Liver (tissue), 3 donors: ENCODE measurements at regions not wholly inside any gene's neighbourhood (a gene's known extent, or its start where the extent isn't known, plus 50 kb on each side); places are given as distances from the start of the nearest gene placed in this dataset.

Source experiments
- EGR1 ChIP-seq, 2 donors: IDR thresholded peaks; 2 replicates each; pipeline ENCODE4 v1.6.1; 2016 to 2018; ENCODE audit warnings: antibody characterized with exemption in 2 of 2, low read depth in 2 of 2
- FOXA1 ChIP-seq: IDR thresholded peaks from 2 replicates; pipeline ENCODE4 v1.6.1; 2016; ENCODE audit warnings: antibody characterized with exemption
- FOXA2 ChIP-seq: IDR thresholded peaks from 2 replicates; pipeline ENCODE4 v1.6.1; 2016; ENCODE audit warnings: antibody characterized with exemption
- GABPA ChIP-seq, 2 donors: IDR thresholded peaks in 1 of 2; conservative IDR thresholded peaks in 1 of 2; 2 replicates each; pipeline ENCODE4 v1.6.1; 2016; ENCODE audit warnings: antibody characterized with exemption in 2 of 2, mild to moderate bottlenecking in 1 of 2, moderate library complexity in 1 of 2
- HNF4A ChIP-seq, 2 donors: conservative IDR thresholded peaks; 2 replicates each; pipeline ENCODE4 v1.6.1; 2016; ENCODE audit warnings: antibody characterized with exemption in 2 of 2, mild to moderate bottlenecking in 2 of 2
- HNF4G ChIP-seq: IDR thresholded peaks from 2 replicates; pipeline ENCODE4 v1.6.1; 2016; ENCODE audit warnings: antibody characterized with exemption
- NR2F2 ChIP-seq: IDR thresholded peaks from 2 replicates; pipeline ENCODE4 v1.6.1; 2016; ENCODE audit warnings: antibody characterized with exemption
- RAD21 ChIP-seq, 2 donors: IDR thresholded peaks; 2 replicates each; pipeline ENCODE4 v1.6.1; 2016; ENCODE audit warnings: antibody characterized with exemption in 2 of 2, mild to moderate bottlenecking in 2 of 2
- REST ChIP-seq: IDR thresholded peaks from 2 replicates; pipeline ENCODE4 v1.6.1; 2016; ENCODE audit warnings: antibody characterized with exemption, mild to moderate bottlenecking
- RXRA ChIP-seq, 2 donors: IDR thresholded peaks; 2 replicates each; pipeline ENCODE4 v1.6.1; 2017 to 2018; ENCODE audit warnings: antibody characterized with exemption in 2 of 2, mild to moderate bottlenecking in 1 of 2
- TAF1 ChIP-seq: conservative IDR thresholded peaks from 2 replicates; pipeline ENCODE4 v1.6.1; 2016; ENCODE audit warnings: antibody characterized with exemption, mild to moderate bottlenecking
- TF ChIP-seq, protein P1 (sequence below): fragments of 150-350 bp; IDR thresholded peaks from 2 replicates; pipeline ENCODE4 v1.5.1; 2017; ENCODE audit warnings: improper control_type of control experiment, low read depth, low read length; ENCODE audit not compliant: missing input control
- TF ChIP-seq, protein P2 (sequence below): IDR thresholded peaks from 2 replicates; pipeline ENCODE4 v1.6.1; 2016; ENCODE audit warnings: antibody characterized with exemption
- TF ChIP-seq, protein P3 (sequence below): IDR thresholded peaks from 2 replicates; pipeline ENCODE4 v1.6.1; 2016; ENCODE audit warnings: antibody characterized with exemption
- donor health status: healthy.
- donor health status: healthy.

GRCh38 chr3:159904455-159904854, 84.2 kb upstream of the IL12A start:
- TF ChIP-seq, protein P1, sequence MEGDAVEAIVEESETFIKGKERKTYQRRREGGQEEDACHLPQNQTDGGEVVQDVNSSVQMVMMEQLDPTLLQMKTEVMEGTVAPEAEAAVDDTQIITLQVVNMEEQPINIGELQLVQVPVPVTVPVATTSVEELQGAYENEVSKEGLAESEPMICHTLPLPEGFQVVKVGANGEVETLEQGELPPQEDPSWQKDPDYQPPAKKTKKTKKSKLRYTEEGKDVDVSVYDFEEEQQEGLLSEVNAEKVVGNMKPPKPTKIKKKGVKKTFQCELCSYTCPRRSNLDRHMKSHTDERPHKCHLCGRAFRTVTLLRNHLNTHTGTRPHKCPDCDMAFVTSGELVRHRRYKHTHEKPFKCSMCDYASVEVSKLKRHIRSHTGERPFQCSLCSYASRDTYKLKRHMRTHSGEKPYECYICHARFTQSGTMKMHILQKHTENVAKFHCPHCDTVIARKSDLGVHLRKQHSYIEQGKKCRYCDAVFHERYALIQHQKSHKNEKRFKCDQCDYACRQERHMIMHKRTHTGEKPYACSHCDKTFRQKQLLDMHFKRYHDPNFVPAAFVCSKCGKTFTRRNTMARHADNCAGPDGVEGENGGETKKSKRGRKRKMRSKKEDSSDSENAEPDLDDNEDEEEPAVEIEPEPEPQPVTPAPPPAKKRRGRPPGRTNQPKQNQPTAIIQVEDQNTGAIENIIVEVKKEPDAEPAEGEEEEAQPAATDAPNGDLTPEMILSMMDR: no peak
- TF ChIP-seq GABPA (IDR thresholded peaks at IDR 0.05 in 1 of 2, conservative IDR thresholded peaks at IDR 0.05 in 1 of 2) (no peak), EGR1 (IDR thresholded peaks at IDR 0.05; ENCODE audit: low read depth in 2 of 2) (no peak), TAF1 (no peak), REST (no peak), RAD21 (IDR thresholded peaks at IDR 0.05) (no peak), HNF4G (no peak), NR2F2 (no peak), HNF4A (conservative IDR thresholded peaks at IDR 0.05) (no peak), FOXA1 (no peak), FOXA2 (no peak), RXRA (IDR thresholded peaks at IDR 0.05) (no peak)
- TF ChIP-seq, protein P2, sequence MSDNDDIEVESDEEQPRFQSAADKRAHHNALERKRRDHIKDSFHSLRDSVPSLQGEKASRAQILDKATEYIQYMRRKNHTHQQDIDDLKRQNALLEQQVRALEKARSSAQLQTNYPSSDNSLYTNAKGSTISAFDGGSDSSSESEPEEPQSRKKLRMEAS: no peak
- TF ChIP-seq, protein P3, sequence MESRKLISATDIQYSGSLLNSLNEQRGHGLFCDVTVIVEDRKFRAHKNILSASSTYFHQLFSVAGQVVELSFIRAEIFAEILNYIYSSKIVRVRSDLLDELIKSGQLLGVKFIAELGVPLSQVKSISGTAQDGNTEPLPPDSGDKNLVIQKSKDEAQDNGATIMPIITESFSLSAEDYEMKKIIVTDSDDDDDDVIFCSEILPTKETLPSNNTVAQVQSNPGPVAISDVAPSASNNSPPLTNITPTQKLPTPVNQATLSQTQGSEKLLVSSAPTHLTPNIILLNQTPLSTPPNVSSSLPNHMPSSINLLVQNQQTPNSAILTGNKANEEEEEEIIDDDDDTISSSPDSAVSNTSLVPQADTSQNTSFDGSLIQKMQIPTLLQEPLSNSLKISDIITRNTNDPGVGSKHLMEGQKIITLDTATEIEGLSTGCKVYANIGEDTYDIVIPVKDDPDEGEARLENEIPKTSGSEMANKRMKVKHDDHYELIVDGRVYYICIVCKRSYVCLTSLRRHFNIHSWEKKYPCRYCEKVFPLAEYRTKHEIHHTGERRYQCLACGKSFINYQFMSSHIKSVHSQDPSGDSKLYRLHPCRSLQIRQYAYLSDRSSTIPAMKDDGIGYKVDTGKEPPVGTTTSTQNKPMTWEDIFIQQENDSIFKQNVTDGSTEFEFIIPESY: no peak
